ENCODE measurements at regions not wholly inside any gene's neighbourhood (a gene's known extent, or its start where the extent isn't known, plus 50 kb on each side); places are given as distances from the start of the nearest gene placed in this dataset.
A peak's percentile ranks its signal among the peaks of the same experiment; 100 is the strongest.
"Not testable (repeated sequence)": the region's sequence is repeated elsewhere in the genome, so short reads cannot be mapped to it uniquely, and the experiment has no call there.

DNA sequence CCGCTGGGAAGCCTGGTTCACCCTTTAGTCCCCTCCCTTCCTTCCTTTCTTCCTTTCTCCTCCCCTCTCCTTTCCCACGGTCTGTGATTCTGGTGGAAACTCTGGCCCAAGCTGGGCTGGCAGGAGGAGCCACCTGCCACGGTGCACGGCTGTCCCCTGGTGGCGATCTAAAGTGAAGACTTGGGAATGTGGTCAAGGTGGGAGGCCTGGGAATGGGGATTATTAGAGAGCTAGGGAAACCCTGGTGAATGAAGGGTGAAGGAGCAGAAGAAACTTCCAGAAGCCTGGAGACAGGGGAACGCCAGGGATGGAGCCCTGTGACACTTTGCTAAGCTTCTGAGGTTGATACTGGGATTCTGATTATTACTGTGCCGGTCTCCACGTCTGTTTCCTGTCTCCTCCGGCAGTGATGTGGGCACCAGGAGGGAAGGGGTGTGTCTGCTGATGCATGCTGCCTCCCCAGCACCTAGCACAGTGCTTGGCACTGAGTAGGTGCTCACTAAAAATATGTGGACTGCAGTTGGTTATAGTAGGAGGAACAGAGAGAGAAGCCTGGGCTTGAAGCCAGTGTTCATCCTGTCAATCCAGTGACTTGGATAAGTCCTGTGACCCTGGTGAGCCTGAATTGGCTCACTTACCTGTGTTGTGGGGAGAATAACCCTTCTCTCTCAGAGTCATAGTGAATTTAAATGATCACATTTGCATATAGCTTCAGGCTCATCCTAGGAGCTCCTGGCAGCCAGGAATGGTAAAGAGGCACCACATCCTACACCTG lies 71.2 kb upstream of the NBPF3 start:
- no peaks in the 10 kb centered on the region for H3K9me3 ChIP-seq (ENCODE audit: control insufficient read depth in 2 of 2, insufficient read depth in 1 of 2, low read depth in 1 of 2, low read length in 1 of 2)
- H3K4me3 ChIP-seq (ENCODE audit: low read depth in 1 of 2, low read length in 2 of 2): no peak overlapping the region
- WGBS, 2 donors: 20 to 22% methylated on average over 9 of the region's 9 CpGs
- no peak overlapping the region for H3K27ac ChIP-seq (ENCODE audit: low read depth in 2 of 2, low read length in 1 of 2)
- H3K27me3 ChIP-seq (ENCODE audit: control insufficient read depth in 1 of 2, insufficient read depth in 2 of 2, low read length in 2 of 2): no peaks in the 10 kb centered on the region
- no peaks in the 10 kb centered on the region for H3K36me3 ChIP-seq (ENCODE audit: control insufficient read depth in 2 of 2, insufficient read depth in 2 of 2, low read length in 1 of 2)
- H3K4me1 ChIP-seq (ENCODE audit: control insufficient read depth in 2 of 2, insufficient read depth in 2 of 2, low read length in 1 of 2): no peaks in the 10 kb centered on the region

GRCh38 chr1:21367973-21368514 lies 71.9 kb upstream of the NBPF3 start:
- not testable (repeated sequence) for H3K36me3 ChIP-seq (ENCODE audit: control insufficient read depth in 2 of 2, insufficient read depth in 2 of 2, low read length in 1 of 2); H3K9me3 ChIP-seq (ENCODE audit: control insufficient read depth in 2 of 2, insufficient read depth in 1 of 2, low read depth in 1 of 2, low read length in 1 of 2); H3K4me1 ChIP-seq (ENCODE audit: control insufficient read depth in 2 of 2, insufficient read depth in 2 of 2, low read length in 1 of 2); H3K27ac ChIP-seq (ENCODE audit: low read depth in 2 of 2, low read length in 1 of 2); H3K4me3 ChIP-seq (ENCODE audit: low read depth in 1 of 2, low read length in 2 of 2); H3K27me3 ChIP-seq (ENCODE audit: control insufficient read depth in 1 of 2, insufficient read depth in 2 of 2, low read length in 2 of 2)
- 52 to 54% methylated on average over 12 to 14 of the region's 14 CpGs for WGBS, 2 donors

- Histone ChIP-seq H3K4me1 (ENCODE audit: control insufficient read depth in 2 of 2, insufficient read depth in 2 of 2, low read length in 1 of 2) (peaks cover 0 to 2% of the 10 kb centered on the region in 2 donors), H3K9me3 (ENCODE audit: control insufficient read depth in 2 of 2, insufficient read depth in 1 of 2, low read depth in 1 of 2, low read length in 1 of 2) (no peaks in the 10 kb centered on the region), H3K27me3 (ENCODE audit: control insufficient read depth in 1 of 2, insufficient read depth in 2 of 2, low read length in 2 of 2) (no peaks in the 10 kb centered on the region), H3K4me3 (ENCODE audit: low read depth in 1 of 2, low read length in 2 of 2) (no peak overlapping the region), H3K36me3 (ENCODE audit: control insufficient read depth in 2 of 2, insufficient read depth in 2 of 2, low read length in 1 of 2) (no peaks in the 10 kb centered on the region), H3K27ac (ENCODE audit: low read depth in 2 of 2, low read length in 1 of 2) (no peak overlapping the region)
- 50 to 65% methylated on average over 3 of the region's 3 CpGs for WGBS, 2 donors
Measured at GRCh38 chr1:21366288-21366687, 73.6 kb upstream of the NBPF3 start.

- no peaks in the 10 kb centered on the region for H3K27me3 ChIP-seq (ENCODE audit: control insufficient read depth in 1 of 2, insufficient read depth in 2 of 2, low read length in 2 of 2)
- H3K9me3 ChIP-seq (ENCODE audit: control insufficient read depth in 2 of 2, insufficient read depth in 1 of 2, low read depth in 1 of 2, low read length in 1 of 2): no peaks in the 10 kb centered on the region
- no peak overlapping the region for H3K27ac ChIP-seq (ENCODE audit: low read depth in 2 of 2, low read length in 1 of 2)
- peaks cover 0 to 2% of the 10 kb centered on the region in 2 donors for H3K4me1 ChIP-seq (ENCODE audit: control insufficient read depth in 2 of 2, insufficient read depth in 2 of 2, low read length in 1 of 2)
- no peaks in the 10 kb centered on the region for H3K36me3 ChIP-seq (ENCODE audit: control insufficient read depth in 2 of 2, insufficient read depth in 2 of 2, low read length in 1 of 2)
- no peak overlapping the region for H3K4me3 ChIP-seq (ENCODE audit: low read depth in 1 of 2, low read length in 2 of 2)
Measured at GRCh38 chr1:21365036-21365435, 74.8 kb upstream of the ECE1 start.

DNA sequence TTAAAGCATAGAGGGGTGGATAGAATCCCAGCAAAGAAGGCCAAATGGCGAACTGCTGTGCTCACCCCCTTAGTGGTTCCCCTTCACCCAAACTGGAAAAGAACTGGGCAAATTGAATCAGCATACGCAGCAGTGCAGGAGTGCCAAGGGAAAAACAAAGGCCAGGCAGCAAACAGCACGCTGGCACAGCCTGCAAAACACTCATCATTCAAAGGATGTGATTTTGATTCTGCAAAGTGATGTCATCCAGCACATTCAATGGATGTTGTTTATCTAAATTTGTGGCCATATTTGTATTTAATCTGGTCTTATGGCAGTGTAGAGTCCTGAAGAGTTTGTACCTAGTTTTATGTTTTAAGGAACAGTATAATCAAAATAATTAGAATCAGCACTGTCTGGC lies 71.8 kb upstream of the ECE1 start:
- 45 to 64% methylated on average over 3 of the region's 3 CpGs for WGBS, 2 donors
- Histone ChIP-seq H3K27me3 (ENCODE audit: control insufficient read depth in 1 of 2, insufficient read depth in 2 of 2, low read length in 2 of 2) (no peaks in the 10 kb centered on the region), H3K36me3 (ENCODE audit: control insufficient read depth in 2 of 2, insufficient read depth in 2 of 2, low read length in 1 of 2) (no peaks in the 10 kb centered on the region), H3K9me3 (ENCODE audit: control insufficient read depth in 2 of 2, insufficient read depth in 1 of 2, low read depth in 1 of 2, low read length in 1 of 2) (no peaks in the 10 kb centered on the region), H3K27ac (ENCODE audit: low read depth in 2 of 2, low read length in 1 of 2) (no peak overlapping the region), H3K4me1 (ENCODE audit: control insufficient read depth in 2 of 2, insufficient read depth in 2 of 2, low read length in 1 of 2) (peaks cover 0 to 2% of the 10 kb centered on the region in 2 donors), H3K4me3 (ENCODE audit: low read depth in 1 of 2, low read length in 2 of 2) (no peak overlapping the region)

DNA sequence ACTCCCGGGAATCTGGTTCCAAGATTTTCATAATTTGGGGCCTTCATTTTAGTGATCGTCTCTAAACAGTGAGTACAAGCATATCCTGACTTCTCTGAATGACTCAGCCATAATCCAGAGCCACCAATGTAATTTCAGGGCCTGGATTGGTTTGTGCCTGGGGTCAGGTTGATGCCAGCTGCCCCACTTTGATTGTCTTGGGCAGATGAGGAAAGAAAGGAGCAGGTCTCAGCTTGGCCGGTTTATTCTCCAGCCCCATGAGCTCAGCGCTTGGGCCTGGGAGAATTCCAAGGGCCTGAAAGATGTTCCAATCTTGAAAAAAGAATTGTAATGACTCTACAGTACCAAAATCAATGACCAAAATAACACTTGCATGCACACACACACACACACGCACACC lies 71.2 kb upstream of the ECE1 start:
- Histone ChIP-seq H3K4me3 (ENCODE audit: low read depth in 1 of 2, low read length in 2 of 2) (no peak overlapping the region), H3K4me1 (ENCODE audit: control insufficient read depth in 2 of 2, insufficient read depth in 2 of 2, low read length in 1 of 2) (peaks cover 0 to 2% of the 10 kb centered on the region in 2 donors), H3K36me3 (ENCODE audit: control insufficient read depth in 2 of 2, insufficient read depth in 2 of 2, low read length in 1 of 2) (no peaks in the 10 kb centered on the region), H3K9me3 (ENCODE audit: control insufficient read depth in 2 of 2, insufficient read depth in 1 of 2, low read depth in 1 of 2, low read length in 1 of 2) (no peaks in the 10 kb centered on the region), H3K27ac (ENCODE audit: low read depth in 2 of 2, low read length in 1 of 2) (peak overlapping the region in 1 of 2 donors; percentile 34), H3K27me3 (ENCODE audit: control insufficient read depth in 1 of 2, insufficient read depth in 2 of 2, low read length in 2 of 2) (no peaks in the 10 kb centered on the region)
- WGBS, 2 donors: 49 to 62% methylated on average over 5 of the region's 5 CpGs

DNA sequence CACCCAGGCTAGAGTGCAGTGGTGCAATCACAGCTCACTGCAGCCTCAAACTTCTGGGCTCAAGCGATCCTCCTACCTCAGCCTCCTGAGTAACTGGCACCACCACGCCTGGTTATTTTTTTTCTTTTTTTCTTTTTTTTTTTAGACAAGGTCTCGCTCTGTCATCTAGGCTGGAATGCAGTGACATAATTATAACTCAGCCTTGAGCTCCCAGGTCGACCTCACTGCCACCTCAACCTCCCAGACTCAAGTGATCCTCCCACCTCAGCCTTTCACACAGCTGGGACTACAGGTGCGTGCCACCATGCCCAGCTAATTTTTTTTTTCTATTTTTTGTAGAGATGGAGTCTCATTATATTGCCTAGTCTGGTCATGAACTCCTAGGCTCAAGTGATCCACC lies 66.9 kb upstream of the ECE1 start:
- 62 to 81% methylated on average over 5 of the region's 5 CpGs for WGBS, 2 donors
- H3K36me3 ChIP-seq (ENCODE audit: control insufficient read depth in 2 of 2, insufficient read depth in 2 of 2, low read length in 1 of 2): no peaks in the 10 kb centered on the region

GRCh38 chr1:21355956-21356355 lies 65.7 kb upstream of the ECE1 start:
- no peak overlapping the region for H3K27ac ChIP-seq (ENCODE audit: low read depth in 2 of 2, low read length in 1 of 2)
- no peaks in the 10 kb centered on the region for H3K9me3 ChIP-seq (ENCODE audit: control insufficient read depth in 2 of 2, insufficient read depth in 1 of 2, low read depth in 1 of 2, low read length in 1 of 2)
- H3K4me1 ChIP-seq (ENCODE audit: control insufficient read depth in 2 of 2, insufficient read depth in 2 of 2, low read length in 1 of 2): no peaks in the 10 kb centered on the region
- 55 to 64% methylated on average over 6 of the region's 6 CpGs for WGBS, 2 donors
- H3K4me3 ChIP-seq (ENCODE audit: low read depth in 1 of 2, low read length in 2 of 2): no peak overlapping the region
- H3K36me3 ChIP-seq (ENCODE audit: control insufficient read depth in 2 of 2, insufficient read depth in 2 of 2, low read length in 1 of 2): no peaks in the 10 kb centered on the region
- no peaks in the 10 kb centered on the region for H3K27me3 ChIP-seq (ENCODE audit: control insufficient read depth in 1 of 2, insufficient read depth in 2 of 2, low read length in 2 of 2)

More for the DNA sequence above, 66.9 kb upstream of the ECE1 start:
- Histone ChIP-seq H3K4me3 (ENCODE audit: low read depth in 1 of 2, low read length in 2 of 2) (no peak overlapping the region), H3K4me1 (ENCODE audit: control insufficient read depth in 2 of 2, insufficient read depth in 2 of 2, low read length in 1 of 2) (peaks cover 0 to 2% of the 10 kb centered on the region in 2 donors), H3K27me3 (ENCODE audit: control insufficient read depth in 1 of 2, insufficient read depth in 2 of 2, low read length in 2 of 2) (no peaks in the 10 kb centered on the region), H3K27ac (ENCODE audit: low read depth in 2 of 2, low read length in 1 of 2) (no peak overlapping the region), H3K9me3 (ENCODE audit: control insufficient read depth in 2 of 2, insufficient read depth in 1 of 2, low read depth in 1 of 2, low read length in 1 of 2) (no peaks in the 10 kb centered on the region)

DNA sequence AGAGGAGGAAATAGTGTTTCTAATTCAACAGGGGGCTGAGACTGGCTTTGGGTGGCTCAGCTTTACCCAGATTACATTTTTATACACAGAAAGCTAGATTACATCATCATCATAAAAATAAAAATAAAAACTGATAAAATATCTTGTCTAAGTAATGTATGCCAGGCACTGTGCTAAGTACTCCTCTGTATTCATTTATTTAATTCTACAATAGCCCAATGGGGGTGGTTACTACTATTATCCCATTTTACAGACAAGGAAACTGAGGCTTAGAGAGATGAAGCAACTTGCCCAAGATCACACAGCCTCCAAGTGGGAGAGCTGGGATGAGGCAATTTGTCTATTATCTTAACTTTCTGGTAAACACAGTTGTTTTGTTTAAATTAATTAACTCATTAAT lies 62.3 kb upstream of the ECE1 start:
- Histone ChIP-seq H3K27ac (ENCODE audit: low read depth in 2 of 2, low read length in 1 of 2) (no peak overlapping the region), H3K4me3 (ENCODE audit: low read depth in 1 of 2, low read length in 2 of 2) (no peak overlapping the region), H3K9me3 (ENCODE audit: control insufficient read depth in 2 of 2, insufficient read depth in 1 of 2, low read depth in 1 of 2, low read length in 1 of 2) (no peaks in the 10 kb centered on the region), H3K4me1 (ENCODE audit: control insufficient read depth in 2 of 2, insufficient read depth in 2 of 2, low read length in 1 of 2) (no peaks in the 10 kb centered on the region), H3K27me3 (ENCODE audit: control insufficient read depth in 1 of 2, insufficient read depth in 2 of 2, low read length in 2 of 2) (no peaks in the 10 kb centered on the region), H3K36me3 (ENCODE audit: control insufficient read depth in 2 of 2, insufficient read depth in 2 of 2, low read length in 1 of 2) (no peaks in the 10 kb centered on the region)

- WGBS, 2 donors: 68 to 75% methylated on average over 6 of the region's 6 CpGs
- no peak overlapping the region for H3K4me3 ChIP-seq (ENCODE audit: low read depth in 1 of 2, low read length in 2 of 2)
- H3K9me3 ChIP-seq (ENCODE audit: control insufficient read depth in 2 of 2, insufficient read depth in 1 of 2, low read depth in 1 of 2, low read length in 1 of 2): no peaks in the 10 kb centered on the region
- H3K4me1 ChIP-seq (ENCODE audit: control insufficient read depth in 2 of 2, insufficient read depth in 2 of 2, low read length in 1 of 2): no peaks in the 10 kb centered on the region
- H3K27me3 ChIP-seq (ENCODE audit: control insufficient read depth in 1 of 2, insufficient read depth in 2 of 2, low read length in 2 of 2): no peaks in the 10 kb centered on the region
- no peaks in the 10 kb centered on the region for H3K36me3 ChIP-seq (ENCODE audit: control insufficient read depth in 2 of 2, insufficient read depth in 2 of 2, low read length in 1 of 2)
- H3K27ac ChIP-seq (ENCODE audit: low read depth in 2 of 2, low read length in 1 of 2): no peak overlapping the region
Measured at GRCh38 chr1:21351901-21352300, 61.6 kb upstream of the ECE1 start.

All from esophagus (tissue), 2 donors.